22Rv1 (cell line): ENCODE measurements at regions not wholly inside any gene's neighbourhood (a gene's known extent, or its start where the extent isn't known, plus 50 kb on each side); places are given as distances from the start of the nearest gene placed in this dataset.

Experiments used
- ZFX ChIP-seq: fragments of 450-650 bp; IDR thresholded peaks from 2 replicates; pipeline ENCODE4 v1.6.1; 2017; ENCODE audit warnings: antibody characterized with exemption, borderline replicate concordance
- TF ChIP-seq, protein P1 (sequence below): fragments of 450-650 bp; IDR thresholded peaks from 2 replicates; pipeline ENCODE4 v1.5.1; 2017; ENCODE audit warnings: mild to moderate bottlenecking

DNA sequence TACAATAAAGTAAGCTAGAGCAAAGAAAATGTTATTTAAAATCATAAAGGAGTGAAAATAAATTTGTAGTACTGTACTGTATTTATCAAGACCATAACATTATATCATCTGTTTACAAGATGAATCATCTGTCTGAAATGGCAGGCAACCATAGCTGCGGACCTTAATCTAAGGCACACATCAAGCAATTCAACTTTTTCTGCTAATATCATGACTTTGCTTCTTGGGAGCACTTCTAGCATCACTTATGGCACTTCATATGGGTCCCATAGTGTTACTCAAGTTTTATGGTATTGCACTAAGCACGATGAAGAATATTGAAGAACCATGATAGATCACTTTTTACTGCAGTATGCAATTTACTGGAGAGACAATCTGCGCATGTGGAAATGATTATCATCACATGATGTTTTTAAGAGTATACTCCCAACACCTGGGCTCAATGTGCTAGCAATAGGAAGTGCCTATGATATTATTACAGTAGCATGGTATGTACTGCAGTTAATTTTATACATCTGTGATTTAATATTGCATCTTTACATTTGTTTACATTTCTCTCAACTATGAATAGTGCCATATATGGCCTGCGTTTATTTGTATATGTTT is 137.7 kb upstream of the NECTIN3 start:
- TF ChIP-seq, protein P1, sequence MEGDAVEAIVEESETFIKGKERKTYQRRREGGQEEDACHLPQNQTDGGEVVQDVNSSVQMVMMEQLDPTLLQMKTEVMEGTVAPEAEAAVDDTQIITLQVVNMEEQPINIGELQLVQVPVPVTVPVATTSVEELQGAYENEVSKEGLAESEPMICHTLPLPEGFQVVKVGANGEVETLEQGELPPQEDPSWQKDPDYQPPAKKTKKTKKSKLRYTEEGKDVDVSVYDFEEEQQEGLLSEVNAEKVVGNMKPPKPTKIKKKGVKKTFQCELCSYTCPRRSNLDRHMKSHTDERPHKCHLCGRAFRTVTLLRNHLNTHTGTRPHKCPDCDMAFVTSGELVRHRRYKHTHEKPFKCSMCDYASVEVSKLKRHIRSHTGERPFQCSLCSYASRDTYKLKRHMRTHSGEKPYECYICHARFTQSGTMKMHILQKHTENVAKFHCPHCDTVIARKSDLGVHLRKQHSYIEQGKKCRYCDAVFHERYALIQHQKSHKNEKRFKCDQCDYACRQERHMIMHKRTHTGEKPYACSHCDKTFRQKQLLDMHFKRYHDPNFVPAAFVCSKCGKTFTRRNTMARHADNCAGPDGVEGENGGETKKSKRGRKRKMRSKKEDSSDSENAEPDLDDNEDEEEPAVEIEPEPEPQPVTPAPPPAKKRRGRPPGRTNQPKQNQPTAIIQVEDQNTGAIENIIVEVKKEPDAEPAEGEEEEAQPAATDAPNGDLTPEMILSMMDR = no peak
- TF ChIP-seq ZFX = no peak
